Mucosa of rectum (tissue), 2 donors: ENCODE measurements at regions not wholly inside any gene's neighbourhood (a gene's known extent, or its start where the extent isn't known, plus 50 kb on each side); places are given as distances from the start of the nearest gene placed in this dataset.
"Not testable (repeated sequence)": the region's sequence is repeated elsewhere in the genome, so short reads cannot be mapped to it uniquely, and the experiment has no call there.

Source experiments
- H3K27ac ChIP-seq, 2 donors: one replicate each; pipeline ENCODE4 v1.7.0; 2013; ENCODE audit warnings: inconsistent platforms in 2 of 2, low read depth in 2 of 2, low read length in 2 of 2
- H3K27me3 ChIP-seq, 2 donors: one replicate each; pipeline ENCODE4 v1.7.0; 2013; ENCODE audit warnings: low read length in 2 of 2; ENCODE audit not compliant: control insufficient read depth in 2 of 2, insufficient read depth in 2 of 2
- H3K36me3 ChIP-seq, 2 donors: one replicate each; pipeline ENCODE4 v1.7.0; 2013; ENCODE audit warnings: low read length in 2 of 2; ENCODE audit not compliant: control insufficient read depth in 2 of 2, insufficient read depth in 2 of 2
- H3K4me1 ChIP-seq, 2 donors: one replicate each; pipeline ENCODE4 v1.7.0; 2013; ENCODE audit warnings: low read length in 2 of 2, mild to moderate bottlenecking in 1 of 2; ENCODE audit not compliant: control insufficient read depth in 2 of 2, insufficient read depth in 2 of 2
- H3K4me3 ChIP-seq, 2 donors: one replicate each; pipeline ENCODE4 v1.7.0; 2013; ENCODE audit warnings: low read length in 2 of 2
- H3K9ac ChIP-seq, 2 donors: one replicate each; pipeline ENCODE4 v1.7.0; 2013; ENCODE audit warnings: low read length in 2 of 2, low read depth in 1 of 2, mild to moderate bottlenecking in 1 of 2
- H3K9me3 ChIP-seq, 2 donors: one replicate each; pipeline ENCODE4 v1.7.0; 2013; ENCODE audit warnings: low read length in 2 of 2; ENCODE audit not compliant: control insufficient read depth in 2 of 2
- donor health status: healthy.
- donor health status: Normal muscosa, but diverticular disease.

DNA sequence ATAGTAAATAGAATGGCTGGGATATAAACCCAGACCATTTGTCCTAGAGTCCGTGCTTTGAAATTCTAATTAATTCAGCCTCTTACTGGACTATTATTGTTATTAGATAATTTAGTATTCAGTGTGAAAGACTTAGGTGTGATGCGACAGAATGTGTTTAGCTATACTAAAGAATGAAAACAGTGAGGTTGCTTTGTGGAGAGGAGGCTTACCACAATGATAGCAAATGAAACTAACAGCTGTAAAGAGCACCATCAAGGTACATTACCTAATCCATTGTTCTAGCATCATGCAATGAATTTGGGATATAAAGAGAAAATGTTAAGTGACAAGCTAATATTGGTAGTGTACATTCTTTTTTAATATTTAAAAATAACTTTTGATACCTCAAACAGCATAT is 911.1 kb downstream of the KCNT2 start:
- Histone ChIP-seq H3K27ac (no peak overlapping the region), H3K9me3 (no peaks in the 10 kb centered on the region), H3K9ac (no peak overlapping the region), H3K27me3 (no peaks in the 10 kb centered on the region), H3K4me3 (no peak overlapping the region), H3K36me3 (no peaks in the 10 kb centered on the region), H3K4me1 (no peaks in the 10 kb centered on the region)

DNA sequence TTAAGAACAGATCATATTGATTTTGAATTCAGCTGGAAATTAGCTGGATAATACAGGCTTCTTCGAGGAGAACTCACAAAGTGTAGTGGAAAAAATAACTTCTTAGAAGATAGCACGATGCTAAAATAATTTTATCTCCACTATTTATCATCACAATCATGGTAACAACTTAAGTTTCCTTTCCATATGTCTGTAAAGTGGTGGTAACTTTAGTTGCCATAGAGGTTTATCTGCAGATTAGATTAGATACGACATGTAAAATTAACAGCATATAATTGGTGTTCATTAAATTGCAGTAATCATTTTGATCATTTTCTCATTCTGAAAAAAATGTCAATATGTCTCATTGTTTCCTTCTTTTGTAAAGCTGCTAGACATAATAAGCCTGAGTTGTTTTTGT is 921.5 kb downstream of the KCNT2 start:
- Histone ChIP-seq H3K4me1 (no peaks in the 10 kb centered on the region), H3K9me3 (no peaks in the 10 kb centered on the region), H3K27ac (no peak overlapping the region), H3K27me3 (no peaks in the 10 kb centered on the region), H3K36me3 (no peaks in the 10 kb centered on the region), H3K9ac (no peak overlapping the region), H3K4me3 (no peak overlapping the region)

DNA sequence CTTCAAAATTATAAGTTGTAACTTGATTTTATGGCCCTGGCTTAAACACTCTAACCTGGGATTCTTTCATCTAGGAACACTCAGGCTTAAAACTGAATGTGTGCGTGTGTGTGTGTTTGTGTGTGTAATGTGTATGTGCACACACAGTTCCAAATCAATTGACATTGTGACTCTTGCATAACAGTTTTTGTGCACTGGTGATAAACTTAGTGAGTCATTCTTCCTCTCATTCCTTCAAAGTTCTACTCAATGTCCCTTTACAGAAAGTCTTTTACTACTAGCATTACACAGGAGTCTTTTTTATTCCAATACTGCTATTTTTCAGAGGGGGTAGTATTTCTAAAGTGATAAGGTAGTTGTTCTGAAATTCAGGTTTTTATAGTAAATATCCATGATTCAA is 943.6 kb downstream of the KCNT2 start:
- Histone ChIP-seq H3K27ac (no peak overlapping the region), H3K36me3 (no peaks in the 10 kb centered on the region), H3K4me3 (no peak overlapping the region), H3K9ac (no peak overlapping the region), H3K4me1 (no peaks in the 10 kb centered on the region), H3K9me3 (no peaks in the 10 kb centered on the region), H3K27me3 (no peaks in the 10 kb centered on the region)

DNA sequence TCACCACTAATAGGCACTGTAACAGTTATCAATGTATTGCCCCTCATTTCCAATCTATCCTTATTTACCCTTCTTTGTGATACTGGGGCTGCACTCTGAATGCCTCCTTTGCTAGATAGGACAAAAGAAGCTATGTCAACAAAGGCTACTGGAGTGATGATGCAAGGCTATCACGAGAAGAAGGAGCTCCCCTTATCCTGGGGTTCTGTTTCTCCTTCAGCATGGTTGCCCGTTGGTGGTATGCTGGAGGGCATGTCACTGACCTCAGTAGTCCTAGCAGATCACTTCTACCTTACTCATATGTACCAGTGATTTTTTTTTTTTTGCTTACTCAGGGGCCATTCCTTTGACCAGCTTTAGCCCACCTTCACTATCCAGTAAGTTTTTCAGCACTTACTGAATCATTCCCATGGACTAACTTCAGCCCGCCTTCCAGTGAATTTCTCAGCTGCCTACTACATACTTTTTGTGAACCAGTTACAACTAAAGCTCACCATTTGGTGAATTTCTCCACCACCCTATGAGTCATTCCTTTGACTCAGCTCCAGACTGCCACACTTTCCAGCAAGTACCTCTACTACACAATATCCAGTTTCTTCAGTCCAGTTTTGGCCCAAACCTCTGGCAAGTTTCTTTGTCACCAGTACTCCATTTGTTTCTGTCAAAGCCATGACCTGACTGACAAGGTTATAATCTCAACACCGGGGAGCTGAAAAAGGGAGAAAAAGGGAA is 944.5 kb downstream of the KCNT2 start:
- no peaks in the 10 kb centered on the region for H3K9me3 ChIP-seq
- H3K9ac ChIP-seq, result no peak overlapping the region
- no peak overlapping the region for H3K4me3 ChIP-seq
- H3K27ac ChIP-seq, result no peak overlapping the region
- no peaks in the 10 kb centered on the region for H3K27me3 ChIP-seq
- H3K36me3 ChIP-seq, result no peaks in the 10 kb centered on the region
- no peaks in the 10 kb centered on the region for H3K4me1 ChIP-seq

DNA sequence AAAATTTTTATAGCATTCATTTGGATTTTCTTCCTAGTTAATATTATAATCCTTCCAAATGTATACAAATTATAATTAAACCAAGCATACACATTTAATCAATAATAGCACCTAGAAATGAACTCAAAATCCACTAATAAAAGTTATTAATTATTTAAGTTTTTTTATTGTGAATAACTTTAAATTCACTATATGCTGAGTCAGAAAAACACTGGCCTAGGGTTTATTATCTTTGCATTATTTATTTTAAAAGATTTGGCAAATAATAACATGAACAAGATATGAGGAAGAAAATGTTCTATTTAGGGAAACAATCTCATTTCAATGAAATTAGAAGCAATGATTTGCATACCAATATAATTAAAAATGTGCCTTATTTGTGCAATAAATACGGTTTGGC is 951.5 kb downstream of the KCNT2 start:
- Histone ChIP-seq H3K9ac (no peak overlapping the region), H3K4me3 (no peak overlapping the region), H3K4me1 (no peaks in the 10 kb centered on the region), H3K27me3 (no peaks in the 10 kb centered on the region), H3K27ac (no peak overlapping the region), H3K36me3 (no peaks in the 10 kb centered on the region), H3K9me3 (peaks cover 0 to 3% of the 10 kb centered on the region in 2 donors)

DNA sequence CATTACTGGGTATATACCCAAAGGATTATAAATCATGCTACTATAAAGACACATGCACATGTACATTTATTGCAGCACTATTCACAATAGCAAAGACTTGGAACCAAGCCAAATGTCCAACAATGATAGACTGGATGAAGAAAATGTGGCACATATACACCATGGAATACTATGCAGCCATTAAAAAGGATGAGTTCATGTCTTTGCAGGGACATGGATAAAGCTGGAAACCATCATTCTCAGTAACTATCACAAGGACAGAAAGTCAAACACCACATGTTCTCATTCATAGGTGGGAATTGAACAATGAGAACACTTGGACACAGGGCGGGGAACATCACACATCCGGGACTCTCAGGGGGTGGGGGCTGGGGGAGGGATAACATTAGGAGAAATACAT is 959.4 kb downstream of the KCNT2 start:
- not testable (repeated sequence) for H3K9ac ChIP-seq, H3K36me3 ChIP-seq, H3K4me1 ChIP-seq, H3K27me3 ChIP-seq, H3K4me3 ChIP-seq, H3K9me3 ChIP-seq, H3K27ac ChIP-seq

DNA sequence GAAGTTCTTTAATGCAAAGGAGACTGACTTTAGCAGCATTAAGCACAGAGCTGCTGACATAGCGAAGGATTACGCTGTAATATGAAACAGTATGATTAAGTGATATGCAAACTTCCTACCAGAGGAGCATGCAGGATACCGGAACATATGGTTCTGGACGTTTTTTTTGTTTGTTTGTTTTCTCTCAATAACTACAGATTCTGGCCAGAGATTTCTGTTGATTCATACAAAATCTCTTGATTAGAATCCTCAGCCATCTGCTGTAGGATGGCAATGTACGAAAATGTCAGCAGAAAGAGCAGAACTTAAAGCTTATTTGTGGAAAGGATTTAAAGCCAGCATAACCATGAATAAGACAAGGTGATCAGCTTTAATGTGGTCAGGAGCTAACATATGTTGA is 970.7 kb downstream of the KCNT2 start:
- no peaks in the 10 kb centered on the region for H3K36me3 ChIP-seq
- no peaks in the 10 kb centered on the region for H3K9me3 ChIP-seq
- no peaks in the 10 kb centered on the region for H3K27me3 ChIP-seq
- no peak overlapping the region for H3K27ac ChIP-seq
- no peak overlapping the region for H3K4me3 ChIP-seq
- H3K4me1 ChIP-seq, result no peaks in the 10 kb centered on the region
- no peak overlapping the region for H3K9ac ChIP-seq

DNA sequence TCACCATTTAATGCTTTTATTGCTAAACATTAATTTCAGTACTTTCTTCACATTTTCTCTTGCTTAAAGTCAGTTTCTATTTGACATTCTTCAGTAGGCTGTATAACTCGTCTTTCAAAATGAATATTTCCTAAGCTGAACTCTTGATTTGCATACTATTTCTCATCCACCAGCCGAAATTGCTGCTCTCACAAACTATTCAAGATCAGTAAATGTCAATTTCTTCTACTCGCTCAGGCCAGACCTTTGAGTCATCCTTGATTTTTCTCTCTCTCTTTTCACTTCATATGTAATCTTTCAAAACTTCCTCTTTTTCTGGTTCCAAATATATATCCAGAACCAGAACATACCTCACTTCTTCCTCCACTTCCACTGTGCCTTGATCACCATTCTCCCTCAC is 990.0 kb downstream of the KCNT2 start:
- H3K36me3 ChIP-seq, result no peaks in the 10 kb centered on the region
- no peak overlapping the region for H3K27ac ChIP-seq
- H3K4me1 ChIP-seq, result no peaks in the 10 kb centered on the region
- H3K9ac ChIP-seq, result no peak overlapping the region
- H3K4me3 ChIP-seq, result no peak overlapping the region
- H3K9me3 ChIP-seq, result no peaks in the 10 kb centered on the region
- H3K27me3 ChIP-seq, result no peaks in the 10 kb centered on the region

DNA sequence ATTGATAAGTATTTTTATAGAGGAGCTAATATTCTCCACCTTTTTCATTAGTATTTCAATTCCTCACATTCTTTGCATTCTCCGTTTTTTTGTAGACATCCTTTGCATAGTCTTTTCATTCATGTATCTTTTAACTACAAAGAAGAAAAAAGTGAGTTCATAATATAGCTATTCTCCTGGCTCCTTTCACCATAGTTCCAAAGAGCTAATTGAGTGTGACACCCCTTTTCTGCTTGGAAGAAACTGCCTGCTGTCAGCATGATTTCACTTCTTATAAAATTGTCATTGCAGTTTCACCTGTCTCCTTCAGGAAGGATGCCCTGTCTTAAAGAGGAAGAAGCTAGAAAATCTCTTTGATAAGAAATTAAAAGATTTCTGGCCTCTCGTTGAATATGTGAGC is 991.1 kb downstream of the KCNT2 start:
- no peaks in the 10 kb centered on the region for H3K36me3 ChIP-seq
- no peak overlapping the region for H3K9ac ChIP-seq
- H3K27ac ChIP-seq, result no peak overlapping the region
- no peaks in the 10 kb centered on the region for H3K27me3 ChIP-seq
- no peak overlapping the region for H3K4me3 ChIP-seq
- H3K9me3 ChIP-seq, result no peaks in the 10 kb centered on the region
- H3K4me1 ChIP-seq, result no peaks in the 10 kb centered on the region

DNA sequence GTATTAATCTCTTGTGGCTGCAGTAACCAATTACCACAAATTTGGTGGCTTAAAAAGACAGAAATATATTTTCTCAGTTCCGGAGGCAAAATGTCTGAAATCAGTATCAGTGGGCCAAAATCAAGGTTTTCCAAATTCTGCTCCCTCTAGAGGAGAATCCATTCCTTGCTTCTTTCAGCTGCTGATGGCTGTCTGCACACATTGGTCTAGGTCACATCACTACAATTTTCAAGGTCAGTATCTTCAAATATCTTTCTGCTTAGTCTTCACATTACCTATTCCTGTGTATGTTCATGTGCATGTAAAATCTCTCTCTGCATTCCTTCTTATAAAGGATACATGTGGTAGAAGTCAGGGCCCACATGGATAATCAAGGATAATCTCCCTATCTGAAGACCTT is 999.4 kb downstream of the KCNT2 start:
- Histone ChIP-seq H3K4me1 (no peaks in the 10 kb centered on the region), H3K9ac (no peak overlapping the region), H3K9me3 (no peaks in the 10 kb centered on the region), H3K36me3 (no peaks in the 10 kb centered on the region), H3K27me3 (no peaks in the 10 kb centered on the region), H3K4me3 (no peak overlapping the region), H3K27ac (no peak overlapping the region)

DNA sequence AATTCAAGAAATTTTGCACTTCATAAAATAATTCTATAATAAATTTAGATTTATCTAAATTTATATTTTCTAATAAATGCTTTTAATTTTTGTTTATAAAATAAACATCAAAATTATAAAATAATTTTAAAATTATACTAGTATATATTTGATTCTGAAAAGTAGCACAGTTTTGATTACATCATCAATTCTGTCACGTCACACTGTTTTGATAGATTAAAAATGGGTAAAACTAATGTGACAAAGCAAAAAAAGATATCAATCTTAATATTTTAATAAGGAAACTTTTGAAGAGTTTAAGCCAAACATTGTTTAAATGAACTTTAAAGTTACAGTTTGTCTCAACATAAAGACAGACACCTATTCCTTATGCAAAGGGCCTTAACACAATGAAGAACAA is 1001.8 kb downstream of the KCNT2 start:
- Histone ChIP-seq H3K4me1 (no peaks in the 10 kb centered on the region), H3K36me3 (no peaks in the 10 kb centered on the region), H3K9me3 (no peaks in the 10 kb centered on the region), H3K27me3 (no peaks in the 10 kb centered on the region), H3K27ac (no peak overlapping the region), H3K4me3 (no peak overlapping the region), H3K9ac (no peak overlapping the region)
